ENCODE measurements at regions not wholly inside any gene's neighbourhood (a gene's known extent, or its start where the extent isn't known, plus 50 kb on each side); places are given as distances from the start of the nearest gene placed in this dataset.

GRCh38 chr6:95091823-95092436, 485.4 kb upstream of the MANEA start:
- H3K4me3 ChIP-seq (ENCODE audit: low read length), result no peak overlapping the region
- peak; percentile 57 for TF ChIP-seq CTCF (IDR thresholded peaks at IDR 0.05; ENCODE audit: insufficient read depth, low read depth, low read length, missing control alignments)
- peak; percentile 76 for DNase-seq (ENCODE audit: low read depth)

- H3K4me3 ChIP-seq (ENCODE audit: low read length), result no peak overlapping the region
- no peak for TF ChIP-seq CTCF (IDR thresholded peaks at IDR 0.05; ENCODE audit: insufficient read depth, low read depth, low read length, missing control alignments)
- peak; percentile 83 for DNase-seq (ENCODE audit: low read depth)
Observed at GRCh38 chr6:95093154-95093553, 484.2 kb upstream of the MANEA start.

- peak; percentile 84 for DNase-seq (ENCODE audit: low read depth)
- peak overlapping the region; percentile 10 for H3K4me3 ChIP-seq (ENCODE audit: low read length)
Observed at GRCh38 chr6:95094751-95095663, 482.3 kb upstream of the MANEA start.

GRCh38 chr6:95095855-95096254, 481.5 kb upstream of the MANEA start:
- no peak for TF ChIP-seq CTCF (IDR thresholded peaks at IDR 0.05; ENCODE audit: insufficient read depth, low read depth, low read length, missing control alignments)
- no peak overlapping the region for H3K4me3 ChIP-seq (ENCODE audit: low read length)
- no peak for DNase-seq (ENCODE audit: low read depth)

More at GRCh38 chr6:95094751-95095663, 482.3 kb upstream of the MANEA start:
- no peak for TF ChIP-seq CTCF (IDR thresholded peaks at IDR 0.05; ENCODE audit: insufficient read depth, low read depth, low read length, missing control alignments)

- DNase-seq (ENCODE audit: low read depth), result peak; percentile 38
- TF ChIP-seq CTCF (IDR thresholded peaks at IDR 0.05; ENCODE audit: insufficient read depth, low read depth, low read length, missing control alignments), result no peak
- no peak overlapping the region for H3K4me3 ChIP-seq (ENCODE audit: low read length)
Observed at GRCh38 chr6:95099410-95099809, 477.9 kb upstream of the MANEA start.

GRCh38 chr6:95109212-95109611, 468.1 kb upstream of the MANEA start:
- no peak for TF ChIP-seq CTCF (IDR thresholded peaks at IDR 0.05; ENCODE audit: insufficient read depth, low read depth, low read length, missing control alignments)
- no peak overlapping the region for H3K4me3 ChIP-seq (ENCODE audit: low read length)
- DNase-seq (ENCODE audit: low read depth), result no peak

Measured in epithelial cell of esophagus (primary cell).